ENCODE measurements at regions not wholly inside any gene's neighbourhood (a gene's known extent, or its start where the extent isn't known, plus 50 kb on each side); places are given as distances from the start of the nearest gene placed in this dataset.
A peak's percentile ranks its signal among the peaks of the same experiment; 100 is the strongest.

- H3K4me1 ChIP-seq (ENCODE audit: control insufficient read depth in 1 of 2, insufficient read depth in 2 of 2, low read depth in 1 of 2, low read length in 1 of 2) = peaks cover 0 to 13% of the 10 kb centered on the region in 2 experiments; a peak in 3 of 4 replicates
- no peak overlapping the region; a peak in 2 of 4 replicates for H3K4me3 ChIP-seq (ENCODE audit: low read depth in 2 of 2, low read length in 1 of 2)
- peaks cover 28% of the 10 kb centered on the region for H3F3A ChIP-seq (replicated peaks; ENCODE audit: insufficient read depth)
- WGBS (ENCODE audit: low lambda C conversion rate) = 22% methylated on average over 2 of the region's 2 CpGs
- ChIA-PET POLR2A (no interaction called here), CTCF (interaction anchor here (1.2 kb wide), 1 partner anchor 30 kb away, joined by 4 read pairs; no protein-coding TSS in a partner anchor)
- H3K27me3 ChIP-seq (ENCODE audit: insufficient read depth) = no peaks in the 10 kb centered on the region
- no peaks in the 10 kb centered on the region for H3K9me3 ChIP-seq
- DNase-seq = no peak
- no peaks in the 10 kb centered on the region for H3K9me2 ChIP-seq
- peak overlapping the region; percentile 51 to 77 for H3K27ac ChIP-seq (ENCODE audit: low read depth in 2 of 2, low read length in 1 of 2)
- H3K36me3 ChIP-seq (replicated peaks in 1 of 2; ENCODE audit: control insufficient read depth in 1 of 2, insufficient read depth in 2 of 2, low read length in 1 of 2) = no peaks in the 10 kb centered on the region
- H3K79me2 ChIP-seq (ENCODE audit: insufficient read depth) = no peaks in the 10 kb centered on the region
- no peaks in the 10 kb centered on the region for H4K20me1 ChIP-seq (ENCODE audit: insufficient read depth)
- TF ChIP-seq IRF3 (IDR thresholded peaks at IDR 0.05; ENCODE audit: low read depth, low read length) (no peak), MAX (IDR thresholded peaks at IDR 0.05; ENCODE audit: low read depth) (no peak)
- peak overlapping the region; percentile 90 for H2AFZ ChIP-seq (ENCODE audit: low read depth)
- peak overlapping the region; percentile 49 for H3K4me2 ChIP-seq
- H3K9ac ChIP-seq = peak overlapping the region; percentile 25; the same call in 1 of the 2 replicates
Observed at GRCh38 chr5:51651476-51651875, 268.2 kb downstream of the ISL1 start.

GRCh38 chr5:51651889-51652288, 268.6 kb downstream of the ISL1 start:
- H3K4me1 ChIP-seq (ENCODE audit: control insufficient read depth in 1 of 2, insufficient read depth in 2 of 2, low read depth in 1 of 2, low read length in 1 of 2) = peaks cover 0 to 13% of the 10 kb centered on the region in 2 experiments; a peak in 3 of 4 replicates
- H3K79me2 ChIP-seq (ENCODE audit: insufficient read depth) = no peaks in the 10 kb centered on the region
- CTCF ChIA-PET = interaction anchor here (1.2 kb wide), 1 partner anchor 30 kb away, joined by 4 read pairs; no protein-coding TSS in a partner anchor
- peak overlapping the region; percentile 25; the same call in 1 of the 2 replicates for H3K9ac ChIP-seq
- POLR2A ChIA-PET = no interaction called here
- H3K4me2 ChIP-seq = peak overlapping the region; percentile 49; the same call in 1 of the 2 replicates
- H2AFZ ChIP-seq (ENCODE audit: low read depth) = 0 out of 2 replicates have a peak overlapping the region, but pooled peaks have one; percentile 20
- no peak for DNase-seq
- peak overlapping the region; percentile 51 to 77 for H3K27ac ChIP-seq (ENCODE audit: low read depth in 2 of 2, low read length in 1 of 2)
- H3K9me2 ChIP-seq = no peaks in the 10 kb centered on the region
- WGBS (ENCODE audit: low lambda C conversion rate) = 7% methylated on average over 2 of the region's 2 CpGs
- peaks cover 28% of the 10 kb centered on the region for H3F3A ChIP-seq (replicated peaks; ENCODE audit: insufficient read depth)
- no peaks in the 10 kb centered on the region for H3K36me3 ChIP-seq (replicated peaks in 1 of 2; ENCODE audit: control insufficient read depth in 1 of 2, insufficient read depth in 2 of 2, low read length in 1 of 2)
- no peaks in the 10 kb centered on the region for H4K20me1 ChIP-seq (ENCODE audit: insufficient read depth)
- H3K9me3 ChIP-seq = no peaks in the 10 kb centered on the region
- H3K4me3 ChIP-seq (ENCODE audit: low read depth in 2 of 2, low read length in 1 of 2) = no peak overlapping the region; a peak in 1 of 4 replicates
- H3K27me3 ChIP-seq (ENCODE audit: insufficient read depth) = no peaks in the 10 kb centered on the region
- TF ChIP-seq YY1 (IDR thresholded peaks at IDR 0.05; ENCODE audit: low read depth) (no peak), CTCF (IDR thresholded peaks at IDR 0.05) (no peak), RFX5 (IDR thresholded peaks at IDR 0.05; ENCODE audit: low read length) (no peak), ZBTB33 (IDR thresholded peaks at IDR 0.05; ENCODE audit: borderline replicate concordance, low read depth) (no peak), JUND (IDR thresholded peaks at IDR 0.05) (peak; percentile 91), GATA2 (CRISPR knock-in tag; IDR thresholded peaks at IDR 0.05) (no peak), FOXM1 (IDR thresholded peaks at IDR 0.05; ENCODE audit: low read depth) (no peak), MEF2A (IDR thresholded peaks at IDR 0.05; ENCODE audit: borderline replicate concordance, low read depth) (no peak), RCOR1 (IDR thresholded peaks at IDR 0.05; ENCODE audit: low read length) (no peak), IRF3 (IDR thresholded peaks at IDR 0.05; ENCODE audit: low read depth, low read length) (no peak), EP300 (IDR thresholded peaks at IDR 0.05; ENCODE audit: borderline replicate concordance in 1 of 2, low read depth in 1 of 2, low read length in 1 of 2) (peak in 1 of 2 experiments; percentile 71; a peak in 2 of 4 replicates), TCF12 (IDR thresholded peaks at IDR 0.05) (peak; percentile 66), NFIC (IDR thresholded peaks at IDR 0.05; ENCODE audit: borderline replicate concordance) (peak; percentile 69), RAD21 (IDR thresholded peaks at IDR 0.05; ENCODE audit: low read length) (no peak), USF2 (IDR thresholded peaks at IDR 0.05; ENCODE audit: borderline replicate concordance, low read depth, low read length) (no peak), FOXJ3 (CRISPR knock-in tag; IDR thresholded peaks at IDR 0.05) (no peak), GABPA (IDR thresholded peaks at IDR 0.05; ENCODE audit: low read depth) (no peak), NRF1 (IDR thresholded peaks at IDR 0.05; ENCODE audit: low read depth, low read length) (no peak), POLR2AphosphoS5 (IDR thresholded peaks at IDR 0.05; ENCODE audit: low read depth, low read length) (no peak)

Data from SK-N-SH (cell line).